CD14-positive monocyte (primary cell): ENCODE measurements at regions not wholly inside any gene's neighbourhood (a gene's known extent, or its start where the extent isn't known, plus 50 kb on each side); places are given as distances from the start of the nearest gene placed in this dataset.

Experiments used
- DNase-seq, 3 donors: peaks; one replicate each; pipeline ENCODE4 v3.0.0-alpha.2; 2011 to 2022
- H2AFZ ChIP-seq: 2 replicates; pipeline ENCODE4 v1.6.0; 2012; ENCODE audit warnings: mild to moderate bottlenecking, low read depth, low read length, inconsistent platforms; ENCODE audit not compliant: insufficient read depth, poor library complexity, severe bottlenecking
- H3K27ac ChIP-seq, 2 donors: 1 replicate in 1 of 2; 2 replicates in 1 of 2; pipeline ENCODE4 v1.5.1; 2012 to 2013; ENCODE audit warnings: low read length in 2 of 2, control low read depth in 1 of 2, inconsistent platforms in 1 of 2, low read depth in 1 of 2, mild to moderate bottlenecking in 1 of 2
- H3K27me3 ChIP-seq, 2 donors: one replicate each; pipeline versions ENCODE4 v1.6.0 to v1.6.1; 2011 to 2013; ENCODE audit warnings: low read length in 2 of 2; ENCODE audit not compliant: control insufficient read depth in 2 of 2, insufficient read depth in 2 of 2
- H3K36me3 ChIP-seq, 2 donors: replicated peaks in 1 of 2; 1 replicate in 1 of 2; 2 replicates in 1 of 2; pipeline versions ENCODE4 v1.5.1 to v1.6.1; 2012 to 2013; ENCODE audit warnings: low read length in 2 of 2, control low read depth in 1 of 2, inconsistent platforms in 1 of 2, mild to moderate bottlenecking in 1 of 2; ENCODE audit not compliant: insufficient read depth in 2 of 2, control insufficient read depth in 1 of 2
- H3K4me1 ChIP-seq, 2 donors: 1 replicate in 1 of 2; 2 replicates in 1 of 2; pipeline versions ENCODE4 v1.5.1 to v1.6.1; 2012 to 2013; ENCODE audit warnings: low read length in 2 of 2, control low read depth in 1 of 2, inconsistent platforms in 1 of 2, mild to moderate bottlenecking in 1 of 2, moderate library complexity in 1 of 2; ENCODE audit not compliant: insufficient read depth in 2 of 2, control insufficient read depth in 1 of 2
- H3K4me2 ChIP-seq: replicated peaks from 2 replicates; pipeline ENCODE3; 2012; ENCODE audit warnings: low read length, moderate library complexity, mild to moderate bottlenecking; ENCODE audit not compliant: poor library complexity, severe bottlenecking; ENCODE audit errors: extremely low read depth
- H3K4me3 ChIP-seq, 3 experiments: fragments of 200-600 bp in 1 of 3; sonication (generic) in 1 of 3; replicated peaks in 1 of 3; 1 replicate in 2 of 3; 2 replicates in 1 of 3; pipeline ENCODE4 v1.5.1; 2011 to 2013; ENCODE audit warnings: low read length in 3 of 3, mild to moderate bottlenecking in 3 of 3, control low read depth in 2 of 3, low read depth in 2 of 3, inconsistent platforms in 1 of 3, moderate library complexity in 1 of 3
- H3K79me2 ChIP-seq: 2 replicates; pipeline ENCODE4 v1.6.0; 2012; ENCODE audit warnings: mild to moderate bottlenecking, control low read depth, inconsistent platforms, low read length, moderate library complexity; ENCODE audit not compliant: insufficient read depth
- H3K9ac ChIP-seq: 2 replicates; pipeline ENCODE4 v1.6.0; 2017; ENCODE audit warnings: low read length, mild to moderate bottlenecking; ENCODE audit not compliant: insufficient read depth, poor library complexity, severe bottlenecking
- H3K9me3 ChIP-seq, 2 donors: replicated peaks in 1 of 2; 1 replicate in 1 of 2; 2 replicates in 1 of 2; pipeline versions ENCODE4 v1.5.1 to v1.6.1; 2012 to 2013; ENCODE audit warnings: low read length in 2 of 2, control low read depth in 1 of 2; ENCODE audit not compliant: control insufficient read depth in 1 of 2, insufficient read depth in 1 of 2
- H4K20me1 ChIP-seq: 2 replicates; pipeline ENCODE4 v1.6.0; 2012; ENCODE audit warnings: mild to moderate bottlenecking, low read length, control low read depth, moderate library complexity; ENCODE audit not compliant: insufficient read depth
- H3K27ac Mint-ChIP-seq, 7 donors: one replicate each; pipeline ENCODE4 v1.8.0; 2020; ENCODE audit warnings: mild to moderate bottlenecking in 7 of 7, mixed read lengths in 7 of 7, moderate library complexity in 6 of 7, inconsistent platforms in 2 of 7
- H3K27me3 Mint-ChIP-seq, 3 donors: one replicate each; pipeline ENCODE4 v1.8.0; 2021 to 2022; ENCODE audit warnings: low read depth in 3 of 3, mild to moderate bottlenecking in 3 of 3, mixed read lengths in 3 of 3, moderate library complexity in 3 of 3, inconsistent platforms in 1 of 3
- H3K36me3 Mint-ChIP-seq, 2 donors: one replicate each; pipeline ENCODE4 v1.8.0; 2020; ENCODE audit warnings: mixed read lengths in 2 of 2, inconsistent platforms in 1 of 2, mild to moderate bottlenecking in 1 of 2
- H3K4me1 Mint-ChIP-seq: one replicate; pipeline ENCODE4 v1.8.0; 2020; ENCODE audit warnings: mild to moderate bottlenecking, mixed read lengths
- H3K4me3 Mint-ChIP-seq, 2 donors: one replicate each; pipeline ENCODE4 v1.8.0; 2020; ENCODE audit warnings: mild to moderate bottlenecking in 2 of 2, mixed read lengths in 2 of 2, moderate library complexity in 1 of 2
- H3K9me3 Mint-ChIP-seq, 7 donors: one replicate each; pipeline ENCODE4 v1.8.0; 2020 to 2022; ENCODE audit warnings: mixed read lengths in 7 of 7, mild to moderate bottlenecking in 6 of 7, moderate library complexity in 6 of 7, inconsistent platforms in 2 of 7
- WGBS: methylation state at CpG from one replicate; pipeline ENCODE4 v1.1.5; 2013; ENCODE audit warnings: missing lambda C conversion rate; ENCODE audit not compliant: insufficient coverage; 5-methylcytosine and 5-hydroxymethylcytosine counted together
- intact Hi-C, 2 donors: fragments of 100-400 bp; cut with micrococcal nuclease; formaldehyde crosslinking; loops; one replicate each; pipeline versions ENCODE4 v1.15.0 to v1.15.1; 2023
- TF ChIP-seq, protein P1 (sequence below): fragments of 200-600 bp; IDR thresholded peaks from one replicate; pipeline ENCODE4 v1.8.0; 2022; ENCODE audit warnings: antibody characterized with exemption, mild to moderate bottlenecking

DNA sequence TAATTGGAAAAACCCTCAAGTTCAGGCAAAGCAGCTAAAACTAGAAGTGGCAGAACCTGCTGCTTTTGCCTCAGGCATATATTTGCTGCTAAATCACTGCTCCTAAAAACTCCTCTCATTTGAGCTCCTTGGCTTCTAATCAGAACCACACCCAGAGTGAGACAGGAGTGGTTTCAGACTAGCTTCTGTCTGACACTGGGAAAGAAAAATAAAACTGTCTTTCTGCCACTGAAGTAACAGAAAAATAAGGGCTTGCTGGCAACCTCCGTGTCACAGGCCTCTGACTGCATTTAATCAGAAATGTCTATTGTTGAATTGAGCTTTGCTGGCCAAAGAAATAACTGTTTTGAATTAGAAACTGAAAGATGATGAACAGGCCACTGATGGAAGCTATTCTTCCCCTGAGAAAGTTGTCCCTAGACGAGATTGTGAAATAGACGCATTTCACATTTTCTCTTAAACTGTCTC lies 52.1 kb upstream of the RAP2C start:
- no CpG with 5 or more reads among the region's 3 CpGs for WGBS
- no peaks in the 10 kb centered on the region for H3K4me1 ChIP-seq
- H3K36me3 Mint-ChIP-seq: no peaks in the 10 kb centered on the region

DNA sequence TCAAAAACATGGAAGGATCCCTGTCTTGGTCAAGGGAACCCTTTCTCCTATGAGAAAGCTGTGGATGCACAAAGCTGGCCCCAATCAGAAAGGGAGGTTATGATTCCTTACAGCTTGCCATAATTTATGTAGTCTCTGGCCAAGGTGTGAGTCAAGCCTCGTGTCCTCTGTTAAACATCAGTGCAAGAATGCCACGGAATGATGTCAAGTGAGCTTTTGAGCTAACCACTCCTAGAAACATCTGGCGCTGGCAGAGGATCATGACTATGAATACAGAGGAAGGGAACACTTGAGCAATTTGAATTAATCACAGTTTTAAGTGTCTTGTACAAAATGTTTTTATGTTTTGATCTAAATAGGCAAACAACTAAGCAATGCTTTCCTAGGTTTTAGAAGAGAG lies 51.5 kb upstream of the RAP2C start:
- H3K27me3 ChIP-seq: peaks cover 0 to 9% of the 10 kb centered on the region in 2 donors
- Mint-ChIP-seq H3K4me3 (no peak overlapping the region), H3K4me1 (peaks cover 3% of the 10 kb centered on the region), H3K27ac (no peak overlapping the region), H3K36me3 (no peaks in the 10 kb centered on the region), H3K9me3 (no peaks in the 10 kb centered on the region), H3K27me3 (peaks cover 0 to 9% (median 0%) of the 10 kb centered on the region in 3 donors)
- no peaks in the 10 kb centered on the region for H3K4me1 ChIP-seq
- H3K9me3 ChIP-seq: no peaks in the 10 kb centered on the region
- H3K27ac ChIP-seq: no peak overlapping the region
- intact Hi-C loops: no loop called here
- no peak overlapping the region for H3K9ac ChIP-seq
- no peaks in the 10 kb centered on the region for H3K79me2 ChIP-seq
- no peak overlapping the region for H3K4me2 ChIP-seq
- no peak overlapping the region for H2AFZ ChIP-seq
- H3K4me3 ChIP-seq: no peak overlapping the region
- TF ChIP-seq, protein P1, sequence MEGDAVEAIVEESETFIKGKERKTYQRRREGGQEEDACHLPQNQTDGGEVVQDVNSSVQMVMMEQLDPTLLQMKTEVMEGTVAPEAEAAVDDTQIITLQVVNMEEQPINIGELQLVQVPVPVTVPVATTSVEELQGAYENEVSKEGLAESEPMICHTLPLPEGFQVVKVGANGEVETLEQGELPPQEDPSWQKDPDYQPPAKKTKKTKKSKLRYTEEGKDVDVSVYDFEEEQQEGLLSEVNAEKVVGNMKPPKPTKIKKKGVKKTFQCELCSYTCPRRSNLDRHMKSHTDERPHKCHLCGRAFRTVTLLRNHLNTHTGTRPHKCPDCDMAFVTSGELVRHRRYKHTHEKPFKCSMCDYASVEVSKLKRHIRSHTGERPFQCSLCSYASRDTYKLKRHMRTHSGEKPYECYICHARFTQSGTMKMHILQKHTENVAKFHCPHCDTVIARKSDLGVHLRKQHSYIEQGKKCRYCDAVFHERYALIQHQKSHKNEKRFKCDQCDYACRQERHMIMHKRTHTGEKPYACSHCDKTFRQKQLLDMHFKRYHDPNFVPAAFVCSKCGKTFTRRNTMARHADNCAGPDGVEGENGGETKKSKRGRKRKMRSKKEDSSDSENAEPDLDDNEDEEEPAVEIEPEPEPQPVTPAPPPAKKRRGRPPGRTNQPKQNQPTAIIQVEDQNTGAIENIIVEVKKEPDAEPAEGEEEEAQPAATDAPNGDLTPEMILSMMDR: no peak
- no CpG with 5 or more reads among the region's 3 CpGs for WGBS
- H4K20me1 ChIP-seq: no peaks in the 10 kb centered on the region
- no peaks in the 10 kb centered on the region for H3K36me3 ChIP-seq
- DNase-seq: no peak

More for the DNA sequence above, 52.1 kb upstream of the RAP2C start:
- Histone ChIP-seq H3K4me2 (no peak overlapping the region), H4K20me1 (no peaks in the 10 kb centered on the region), H3K36me3 (no peaks in the 10 kb centered on the region), H3K9ac (no peak overlapping the region), H3K4me3 (no peak overlapping the region), H2AFZ (no peak overlapping the region), H3K27me3 (peaks cover 0 to 9% of the 10 kb centered on the region in 2 donors), H3K79me2 (no peaks in the 10 kb centered on the region), H3K27ac (no peak overlapping the region), H3K9me3 (no peaks in the 10 kb centered on the region)
- Mint-ChIP-seq H3K4me3 (no peak overlapping the region), H3K27ac (no peak overlapping the region), H3K4me1 (peaks cover 3% of the 10 kb centered on the region), H3K27me3 (peaks cover 0 to 8% (median 0%) of the 10 kb centered on the region in 3 donors), H3K9me3 (no peaks in the 10 kb centered on the region)
- TF ChIP-seq, protein P1: no peak
- intact Hi-C loops: no loop called here
- no peak for DNase-seq
